ENCODE measurements at regions not wholly inside any gene's neighbourhood (a gene's known extent, or its start where the extent isn't known, plus 50 kb on each side); places are given as distances from the start of the nearest gene placed in this dataset.
A peak's percentile ranks its signal among the peaks of the same experiment; 100 is the strongest.
"Not testable (repeated sequence)": the region's sequence is repeated elsewhere in the genome, so short reads cannot be mapped to it uniquely, and the experiment has no call there.

DNA sequence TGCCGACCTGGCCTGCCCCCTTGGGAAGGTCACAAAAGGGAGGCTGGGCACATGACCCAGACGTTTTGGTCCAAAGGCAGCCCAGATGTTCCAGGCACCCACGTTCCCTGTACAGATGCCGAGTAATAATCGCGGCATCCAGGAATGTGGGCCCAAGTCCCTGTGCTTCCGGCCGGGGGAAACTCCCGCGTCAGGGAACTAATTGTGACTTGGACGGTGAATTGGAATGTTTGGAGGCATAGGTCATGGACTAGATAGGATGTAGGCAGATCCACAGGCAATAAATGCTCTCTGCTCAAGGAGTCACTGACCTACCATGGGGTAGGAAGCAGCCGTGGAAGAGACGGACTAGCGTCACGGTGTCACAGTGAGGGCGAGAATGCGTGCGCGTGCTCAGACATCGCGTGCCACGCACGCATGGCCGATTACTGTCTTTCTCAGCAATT is 178.4 kb downstream of the DUSP10 start:
- Mint-ChIP-seq H3K4me3 (no peak overlapping the region), H3K4me1 (no peaks in the 10 kb centered on the region), H3K9me3 (no peaks in the 10 kb centered on the region), H3K27me3 (peaks cover 5 to 17% (median 6%) of the 10 kb centered on the region in 3 donors), H3K27ac (peak overlapping the region in 1 of 6 donors; percentile 74), H3K36me3 (no peaks in the 10 kb centered on the region)
- no peak for ATAC-seq (ENCODE audit: low read depth in 2 of 2)
- DNase-seq = no peak

DNA sequence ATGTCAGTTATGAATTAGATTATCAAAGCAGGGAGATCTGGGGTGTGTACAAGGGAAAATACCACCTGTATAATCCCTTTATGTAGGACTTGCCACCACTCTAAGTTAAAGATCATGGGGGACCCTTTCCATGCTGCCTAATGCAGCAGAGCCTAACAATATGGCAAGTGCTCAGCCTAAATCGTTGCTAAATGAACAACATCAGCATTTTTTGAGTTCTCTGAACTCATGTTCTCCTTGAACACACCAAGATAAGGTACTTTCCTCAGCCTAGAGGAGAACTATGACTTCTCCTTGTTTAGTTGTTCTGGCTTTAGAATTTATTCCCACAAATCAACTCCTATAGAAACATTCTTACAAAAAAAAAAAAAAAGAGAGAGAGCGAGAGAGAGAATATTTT is 177.0 kb downstream of the DUSP10 start:
- no peak for ATAC-seq (ENCODE audit: low read depth in 2 of 2)
- no peaks in the 10 kb centered on the region for H3K36me3 Mint-ChIP-seq

DNA sequence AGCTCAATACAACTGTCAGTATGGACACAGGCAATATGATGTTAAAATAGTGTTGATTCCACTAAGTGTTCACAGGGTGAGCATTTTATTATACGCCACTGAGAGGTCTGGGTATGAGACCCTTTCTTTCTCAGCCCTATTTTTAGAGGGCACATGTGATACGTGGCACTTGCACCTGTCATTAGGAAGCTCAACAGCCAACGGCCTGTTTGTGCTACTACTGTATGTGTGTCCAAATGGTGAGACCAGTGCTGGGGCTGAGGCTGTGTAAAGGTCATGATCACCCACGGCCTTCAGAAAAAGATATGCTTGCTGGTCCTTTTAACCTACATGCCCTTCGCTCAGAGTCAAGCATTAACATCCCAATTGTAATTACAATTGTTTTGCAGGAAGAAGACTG is 176.2 kb downstream of the DUSP10 start:
- no peaks in the 10 kb centered on the region for H3K36me3 Mint-ChIP-seq
- no peak overlapping the region for H3K4me3 Mint-ChIP-seq
- H3K9me3 Mint-ChIP-seq = no peaks in the 10 kb centered on the region
- DNase-seq (no peak), ATAC-seq (ENCODE audit: low read depth in 2 of 2) (no peak)
- peaks cover 5 to 12% (median 6%) of the 10 kb centered on the region in 3 donors for H3K27me3 Mint-ChIP-seq
- H3K27ac Mint-ChIP-seq = no peak overlapping the region
- H3K4me1 Mint-ChIP-seq = no peaks in the 10 kb centered on the region

More for the DNA sequence above, 177.0 kb downstream of the DUSP10 start:
- no peaks in the 10 kb centered on the region for H3K4me1 Mint-ChIP-seq
- peaks cover 5 to 12% (median 6%) of the 10 kb centered on the region in 3 donors for H3K27me3 Mint-ChIP-seq
- no peaks in the 10 kb centered on the region for H3K9me3 Mint-ChIP-seq
- no peak for DNase-seq
- H3K4me3 Mint-ChIP-seq = no peak overlapping the region
- H3K27ac Mint-ChIP-seq = peak overlapping the region in 1 of 6 donors; percentile 81

- Mint-ChIP-seq H3K36me3 (no peaks in the 10 kb centered on the region), H3K27me3 (peaks cover 5 to 12% (median 6%) of the 10 kb centered on the region in 3 donors), H3K27ac (no peak overlapping the region), H3K9me3 (no peaks in the 10 kb centered on the region), H3K4me3 (no peak overlapping the region), H3K4me1 (no peaks in the 10 kb centered on the region)
- no peak for ATAC-seq (ENCODE audit: low read depth in 2 of 2)
- DNase-seq = no peak
Observed at GRCh38 chr1:221567859-221568507, 173.9 kb downstream of the DUSP10 start.

DNA sequence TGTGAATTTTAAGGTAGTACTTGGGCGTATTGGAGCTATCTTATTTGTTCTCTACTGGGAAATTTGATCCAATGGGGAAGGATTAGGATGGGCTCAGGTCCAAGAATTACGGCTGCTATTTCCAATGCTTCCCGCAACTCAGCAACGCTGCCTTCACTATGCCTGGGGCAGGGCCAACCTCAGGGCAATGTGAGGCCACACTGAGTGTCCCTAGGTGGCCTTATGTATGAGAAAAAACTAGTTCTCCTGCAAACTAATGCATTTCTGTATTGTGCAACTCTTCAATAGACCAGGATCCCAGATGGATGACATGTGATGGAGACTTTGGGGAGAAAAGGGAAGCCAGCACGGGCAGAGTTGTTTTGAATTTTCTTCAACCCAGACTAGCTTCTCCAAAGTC is 168.1 kb downstream of the DUSP10 start:
- Mint-ChIP-seq H3K9me3 (peaks cover 0 to 6% (median 2%) of the 10 kb centered on the region in 7 donors), H3K27ac (no peak overlapping the region), H3K4me3 (no peak overlapping the region), H3K27me3 (peaks cover 0 to 9% (median 4%) of the 10 kb centered on the region in 3 donors), H3K36me3 (peaks cover 0 to 9% of the 10 kb centered on the region in 2 donors), H3K4me1 (no peaks in the 10 kb centered on the region)
- ATAC-seq (ENCODE audit: low read depth in 2 of 2) (no peak), DNase-seq (no peak)

- no peak for DNase-seq
- peaks cover 0 to 9% of the 10 kb centered on the region in 2 donors for H3K36me3 Mint-ChIP-seq
- H3K27ac Mint-ChIP-seq = no peak overlapping the region
- no peaks in the 10 kb centered on the region for H3K4me1 Mint-ChIP-seq
- H3K27me3 Mint-ChIP-seq = peaks cover 0 to 9% (median 4%) of the 10 kb centered on the region in 3 donors
- ATAC-seq (ENCODE audit: low read depth in 2 of 2) = no peak
- no peak overlapping the region for H3K4me3 Mint-ChIP-seq
- peaks cover 0 to 6% (median 2%) of the 10 kb centered on the region in 7 donors for H3K9me3 Mint-ChIP-seq
Observed at GRCh38 chr1:221574529-221574928, 167.4 kb downstream of the DUSP10 start.

GRCh38 chr1:221575605-221576004 is 166.3 kb downstream of the DUSP10 start:
- DNase-seq = no peak
- ATAC-seq (ENCODE audit: low read depth in 2 of 2) = no peak
- no peak overlapping the region for H3K27ac Mint-ChIP-seq

DNA sequence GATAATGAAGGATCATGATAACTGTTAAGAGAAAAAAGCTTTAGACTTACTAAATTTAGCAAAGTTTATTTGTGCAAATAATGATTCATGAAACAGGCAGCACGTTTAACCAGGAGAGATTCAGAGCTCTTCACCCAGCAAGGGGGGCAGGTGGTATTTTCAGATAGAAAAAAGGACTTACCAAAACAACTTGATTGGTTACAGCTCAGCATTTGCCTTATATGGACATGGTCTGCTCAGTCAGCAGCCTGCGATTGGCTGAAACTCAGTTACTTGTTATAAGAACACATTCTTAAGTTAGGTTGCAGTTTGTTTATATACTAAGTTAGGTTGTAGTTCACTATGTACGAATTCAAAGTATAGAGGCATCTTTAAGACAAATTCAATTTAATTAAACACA is 165.6 kb downstream of the DUSP10 start:
- no peak for DNase-seq
- ATAC-seq (ENCODE audit: low read depth in 2 of 2) = no peak
- Mint-ChIP-seq H3K4me1 (no peaks in the 10 kb centered on the region), H3K36me3 (peaks cover 0 to 9% of the 10 kb centered on the region in 2 donors), H3K9me3 (peaks cover 0 to 6% (median 2%) of the 10 kb centered on the region in 7 donors), H3K27ac (no peak overlapping the region), H3K4me3 (no peak overlapping the region), H3K27me3 (peaks cover 0 to 9% (median 4%) of the 10 kb centered on the region in 3 donors)

More at GRCh38 chr1:221575605-221576004, 166.3 kb downstream of the DUSP10 start:
- H3K27me3 Mint-ChIP-seq = peaks cover 0 to 9% (median 4%) of the 10 kb centered on the region in 3 donors
- peaks cover 0 to 9% of the 10 kb centered on the region in 2 donors for H3K36me3 Mint-ChIP-seq
- no peaks in the 10 kb centered on the region for H3K4me1 Mint-ChIP-seq
- no peak overlapping the region for H3K4me3 Mint-ChIP-seq
- peaks cover 0 to 6% (median 2%) of the 10 kb centered on the region in 7 donors for H3K9me3 Mint-ChIP-seq

- H3K27ac Mint-ChIP-seq = no peak overlapping the region
- DNase-seq = no peak
- peaks cover 5 to 17% (median 6%) of the 10 kb centered on the region in 7 donors for H3K9me3 Mint-ChIP-seq
- H3K36me3 Mint-ChIP-seq = peaks cover 0 to 7% of the 10 kb centered on the region in 2 donors
- no peak for ATAC-seq (ENCODE audit: low read depth in 2 of 2)
- H3K4me3 Mint-ChIP-seq = no peak overlapping the region
- H3K27me3 Mint-ChIP-seq = peaks cover 6 to 9% (median 6%) of the 10 kb centered on the region in 3 donors
- no peaks in the 10 kb centered on the region for H3K4me1 Mint-ChIP-seq
Observed at GRCh38 chr1:221583465-221583864, 158.4 kb downstream of the DUSP10 start.

DNA sequence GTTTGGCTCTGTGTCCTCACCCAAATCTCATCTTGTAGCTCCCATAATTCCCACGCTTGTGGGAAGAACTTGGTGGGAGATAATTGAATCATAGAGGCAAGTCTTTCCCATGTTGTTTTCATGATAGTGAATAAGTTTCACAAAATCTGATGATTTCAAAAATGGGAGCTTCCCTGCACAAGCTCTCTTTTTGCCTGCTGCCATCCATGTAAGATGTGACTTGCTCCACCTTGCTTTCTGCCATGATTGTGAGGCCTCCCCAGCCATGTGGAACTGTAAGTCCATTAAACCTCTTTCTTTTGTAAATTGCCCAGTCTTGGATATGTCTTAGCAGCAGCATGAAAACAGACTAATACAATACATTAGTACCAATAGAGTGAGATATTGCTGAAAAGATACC is 154.9 kb downstream of the DUSP10 start:
- not testable (repeated sequence) for ATAC-seq (ENCODE audit: low read depth in 2 of 2); DNase-seq; H3K4me3 Mint-ChIP-seq; H3K27ac Mint-ChIP-seq; H3K4me1 Mint-ChIP-seq; H3K36me3 Mint-ChIP-seq; H3K27me3 Mint-ChIP-seq
- peaks cover 5 to 17% (median 8%) of the 10 kb centered on the region in 7 donors for H3K9me3 Mint-ChIP-seq

DNA sequence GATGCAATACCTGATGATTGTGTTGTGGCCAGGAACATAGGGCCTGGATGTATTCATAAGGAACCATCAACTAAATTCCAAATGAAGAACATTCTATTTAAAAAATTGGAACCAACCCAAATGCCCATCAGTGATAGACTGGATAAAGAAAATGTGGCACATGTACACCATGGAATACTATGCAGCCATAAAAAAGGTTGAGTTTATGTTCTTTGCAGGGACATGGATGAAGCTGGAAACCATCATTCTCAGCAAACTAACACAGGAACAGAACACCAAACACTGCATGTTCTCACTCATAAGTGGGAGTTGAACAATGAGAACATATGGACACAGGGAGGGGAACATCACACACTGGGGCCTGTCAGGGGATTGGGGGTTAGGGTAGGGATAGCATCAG is 150.6 kb downstream of the DUSP10 start:
- H3K9me3 Mint-ChIP-seq = peaks cover 5 to 14% (median 8%) of the 10 kb centered on the region in 7 donors
- H3K27me3 Mint-ChIP-seq; H3K27ac Mint-ChIP-seq; DNase-seq; ATAC-seq (ENCODE audit: low read depth in 2 of 2); H3K4me3 Mint-ChIP-seq; H3K36me3 Mint-ChIP-seq: not testable (repeated sequence)
- peaks cover 5 to 14% (median 13%) of the 10 kb centered on the region in 3 donors for H3K4me1 Mint-ChIP-seq

GRCh38 chr1:221594576-221594975 is 147.3 kb downstream of the DUSP10 start:
- DNase-seq = no peak
- Mint-ChIP-seq H3K27me3 (peaks cover 0 to 5% (median 0%) of the 10 kb centered on the region in 3 donors), H3K27ac (peak overlapping the region in 1 of 6 donors; percentile 18), H3K36me3 (no peaks in the 10 kb centered on the region), H3K4me3 (no peak overlapping the region), H3K4me1 (peaks cover 5 to 14% (median 13%) of the 10 kb centered on the region in 3 donors), H3K9me3 (peaks cover 0 to 2% (median 0%) of the 10 kb centered on the region in 7 donors)
- ATAC-seq (ENCODE audit: low read depth in 2 of 2) = no peak

DNA sequence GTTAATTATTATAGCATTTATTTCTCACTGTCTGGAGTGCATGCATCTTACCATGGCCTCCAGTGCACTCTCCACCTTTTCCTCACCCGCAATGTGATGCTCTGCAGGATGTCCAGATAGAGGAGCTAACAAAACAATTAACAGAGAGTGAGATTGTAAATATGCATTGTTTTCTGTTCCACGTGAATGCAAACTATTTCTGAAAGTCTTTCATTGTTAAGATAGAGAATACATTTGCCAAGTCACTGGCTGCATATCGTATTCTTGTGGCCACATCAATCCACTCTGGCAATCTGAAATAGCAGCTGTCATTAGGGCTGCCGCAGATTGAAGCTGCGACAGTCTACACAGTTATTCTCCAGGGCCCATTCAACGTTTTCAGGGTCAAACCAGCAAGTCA is 143.8 kb downstream of the DUSP10 start:
- Mint-ChIP-seq H3K27ac (no peak overlapping the region), H3K4me1 (peaks cover 5 to 14% (median 13%) of the 10 kb centered on the region in 3 donors), H3K4me3 (no peak overlapping the region), H3K9me3 (no peaks in the 10 kb centered on the region), H3K27me3 (peaks cover 0 to 5% (median 0%) of the 10 kb centered on the region in 3 donors), H3K36me3 (no peaks in the 10 kb centered on the region)
- ATAC-seq (ENCODE audit: low read depth in 2 of 2) = no peak
- no peak for DNase-seq

- Mint-ChIP-seq H3K4me3 (no peak overlapping the region), H3K9me3 (peaks cover 0 to 10% (median 3%) of the 10 kb centered on the region in 7 donors), H3K27me3 (peaks cover 0 to 5% (median 0%) of the 10 kb centered on the region in 3 donors), H3K27ac (no peak overlapping the region), H3K36me3 (no peaks in the 10 kb centered on the region), H3K4me1 (peaks cover 0 to under 1% (median under 1%) of the 10 kb centered on the region in 3 donors)
- ATAC-seq (ENCODE audit: low read depth in 2 of 2) (no peak), DNase-seq (no peak)
Observed at GRCh38 chr1:221601166-221601565, 140.7 kb downstream of the DUSP10 start.
